IgD-negative memory B cell (primary cell): ENCODE measurements at regions not wholly inside any gene's neighbourhood (a gene's known extent, or its start where the extent isn't known, plus 50 kb on each side); places are given as distances from the start of the nearest gene placed in this dataset.
A peak's percentile ranks its signal among the peaks of the same experiment; 100 is the strongest.
"Not testable (repeated sequence)": the region's sequence is repeated elsewhere in the genome, so short reads cannot be mapped to it uniquely, and the experiment has no call there.

Experiments used
- H3K27ac Mint-ChIP-seq, 3 donors: one replicate each; pipeline ENCODE4 v1.8.0; 2020 to 2022; ENCODE audit warnings: mild to moderate bottlenecking in 3 of 3, mixed read lengths in 3 of 3, moderate library complexity in 1 of 3
- H3K27me3 Mint-ChIP-seq: one replicate; pipeline ENCODE4 v1.8.0; 2021; ENCODE audit warnings: mixed read lengths
- H3K36me3 Mint-ChIP-seq: one replicate; pipeline ENCODE4 v1.8.0; 2020; ENCODE audit warnings: mild to moderate bottlenecking, mixed read lengths
- H3K4me1 Mint-ChIP-seq, 3 donors: one replicate each; pipeline ENCODE4 v1.8.0; 2020 to 2022; ENCODE audit warnings: mixed read lengths in 3 of 3, mild to moderate bottlenecking in 1 of 3
- H3K4me3 Mint-ChIP-seq, 4 donors: one replicate each; pipeline ENCODE4 v1.8.0; 2020 to 2022; ENCODE audit warnings: mild to moderate bottlenecking in 4 of 4, mixed read lengths in 4 of 4, moderate library complexity in 3 of 4
- H3K9me3 Mint-ChIP-seq, 3 donors: one replicate each; pipeline ENCODE4 v1.8.0; 2020 to 2021; ENCODE audit warnings: mixed read lengths in 3 of 3, mild to moderate bottlenecking in 1 of 3

- no peaks in the 10 kb centered on the region for H3K9me3 Mint-ChIP-seq
- H3K27me3 Mint-ChIP-seq: peaks cover 4% of the 10 kb centered on the region
- H3K4me3 Mint-ChIP-seq: no peak overlapping the region
- no peaks in the 10 kb centered on the region for H3K36me3 Mint-ChIP-seq
- H3K27ac Mint-ChIP-seq: no peak overlapping the region
- H3K4me1 Mint-ChIP-seq: no peaks in the 10 kb centered on the region
Measured at GRCh38 chr2:14901737-14902136, 269.2 kb downstream of the LRATD1 start.

GRCh38 chr2:14902953-14903352, 270.4 kb downstream of the LRATD1 start:
- no peak overlapping the region for H3K4me3 Mint-ChIP-seq
- no peaks in the 10 kb centered on the region for H3K36me3 Mint-ChIP-seq
- H3K27me3 Mint-ChIP-seq: peaks cover 4% of the 10 kb centered on the region
- no peaks in the 10 kb centered on the region for H3K9me3 Mint-ChIP-seq
- no peaks in the 10 kb centered on the region for H3K4me1 Mint-ChIP-seq
- no peak overlapping the region for H3K27ac Mint-ChIP-seq

GRCh38 chr2:14903709-14904374, 271.3 kb downstream of the LRATD1 start:
- Mint-ChIP-seq H3K4me3 (no peak overlapping the region), H3K27ac (no peak overlapping the region), H3K27me3 (no peaks in the 10 kb centered on the region), H3K4me1 (no peaks in the 10 kb centered on the region), H3K9me3 (no peaks in the 10 kb centered on the region), H3K36me3 (no peaks in the 10 kb centered on the region)

GRCh38 chr2:14904378-14904777, 271.9 kb downstream of the LRATD1 start:
- not testable (repeated sequence) for H3K4me3 Mint-ChIP-seq, H3K36me3 Mint-ChIP-seq, H3K27me3 Mint-ChIP-seq, H3K4me1 Mint-ChIP-seq, H3K9me3 Mint-ChIP-seq, H3K27ac Mint-ChIP-seq

GRCh38 chr2:14905571-14905970, 273.1 kb downstream of the LRATD1 start:
- no peak overlapping the region for H3K27ac Mint-ChIP-seq
- H3K27me3 Mint-ChIP-seq: no peaks in the 10 kb centered on the region
- H3K36me3 Mint-ChIP-seq: no peaks in the 10 kb centered on the region
- no peaks in the 10 kb centered on the region for H3K4me1 Mint-ChIP-seq
- H3K9me3 Mint-ChIP-seq: peaks cover 0 to 1% (median 0%) of the 10 kb centered on the region in 3 donors
- H3K4me3 Mint-ChIP-seq: no peak overlapping the region

- no peaks in the 10 kb centered on the region for H3K36me3 Mint-ChIP-seq
- H3K27ac Mint-ChIP-seq: peak overlapping the region in 1 of 3 donors; percentile 43
- H3K27me3 Mint-ChIP-seq: no peaks in the 10 kb centered on the region
- H3K9me3 Mint-ChIP-seq: peaks cover 0 to 1% (median 0%) of the 10 kb centered on the region in 3 donors
- peak overlapping the region in 1 of 4 donors; percentile 51 for H3K4me3 Mint-ChIP-seq
- no peaks in the 10 kb centered on the region for H3K4me1 Mint-ChIP-seq
Measured at GRCh38 chr2:14907014-14907612, 274.6 kb downstream of the LRATD1 start.

- no peak overlapping the region for H3K4me3 Mint-ChIP-seq
- no peaks in the 10 kb centered on the region for H3K4me1 Mint-ChIP-seq
- peaks cover 0 to 1% (median 0%) of the 10 kb centered on the region in 3 donors for H3K9me3 Mint-ChIP-seq
- H3K36me3 Mint-ChIP-seq: no peaks in the 10 kb centered on the region
- H3K27ac Mint-ChIP-seq: no peak overlapping the region
- H3K27me3 Mint-ChIP-seq: no peaks in the 10 kb centered on the region
Measured at GRCh38 chr2:14909795-14910194, 277.3 kb downstream of the LRATD1 start.

GRCh38 chr2:14910654-14911053, 278.1 kb downstream of the LRATD1 start:
- peaks cover 0 to 1% (median 0%) of the 10 kb centered on the region in 3 donors for H3K9me3 Mint-ChIP-seq
- H3K27me3 Mint-ChIP-seq: no peaks in the 10 kb centered on the region
- H3K36me3 Mint-ChIP-seq: no peaks in the 10 kb centered on the region
- H3K27ac Mint-ChIP-seq: no peak overlapping the region
- no peak overlapping the region for H3K4me3 Mint-ChIP-seq
- H3K4me1 Mint-ChIP-seq: no peaks in the 10 kb centered on the region

- no peaks in the 10 kb centered on the region for H3K4me1 Mint-ChIP-seq
- H3K9me3 Mint-ChIP-seq: peaks cover 0 to 3% (median 0%) of the 10 kb centered on the region in 3 donors
- no peak overlapping the region for H3K27ac Mint-ChIP-seq
- H3K4me3 Mint-ChIP-seq: no peak overlapping the region
- no peaks in the 10 kb centered on the region for H3K27me3 Mint-ChIP-seq
- no peaks in the 10 kb centered on the region for H3K36me3 Mint-ChIP-seq
Measured at GRCh38 chr2:14915983-14916382, 283.5 kb downstream of the LRATD1 start.

- Mint-ChIP-seq H3K27me3 (no peaks in the 10 kb centered on the region), H3K4me1 (no peaks in the 10 kb centered on the region), H3K27ac (no peak overlapping the region), H3K4me3 (no peak overlapping the region), H3K9me3 (peaks cover 0 to 10% (median 2%) of the 10 kb centered on the region in 3 donors), H3K36me3 (no peaks in the 10 kb centered on the region)
Measured at GRCh38 chr2:14923820-14924580, 291.5 kb downstream of the LRATD1 start.

GRCh38 chr2:14925471-14925870, 293.0 kb downstream of the LRATD1 start:
- Mint-ChIP-seq H3K27me3 (no peaks in the 10 kb centered on the region), H3K4me3 (no peak overlapping the region), H3K9me3 (peaks cover 0 to 14% (median 2%) of the 10 kb centered on the region in 3 donors), H3K4me1 (no peaks in the 10 kb centered on the region), H3K36me3 (no peaks in the 10 kb centered on the region), H3K27ac (no peak overlapping the region)

GRCh38 chr2:14927021-14927564, 294.6 kb downstream of the LRATD1 start:
- Mint-ChIP-seq H3K4me1 (no peaks in the 10 kb centered on the region), H3K9me3 (peaks cover 0 to 11% (median 2%) of the 10 kb centered on the region in 3 donors), H3K36me3 (peaks cover 2% of the 10 kb centered on the region), H3K4me3 (no peak overlapping the region), H3K27me3 (no peaks in the 10 kb centered on the region), H3K27ac (no peak overlapping the region)

GRCh38 chr2:14928056-14928455, 295.5 kb downstream of the LRATD1 start:
- H3K9me3 Mint-ChIP-seq: peaks cover 0 to 7% (median 2%) of the 10 kb centered on the region in 3 donors
- H3K4me3 Mint-ChIP-seq: no peak overlapping the region
- no peaks in the 10 kb centered on the region for H3K27me3 Mint-ChIP-seq
- H3K27ac Mint-ChIP-seq: no peak overlapping the region
- peaks cover 2% of the 10 kb centered on the region for H3K36me3 Mint-ChIP-seq
- no peaks in the 10 kb centered on the region for H3K4me1 Mint-ChIP-seq

- Mint-ChIP-seq H3K4me3 (no peak overlapping the region), H3K9me3 (peaks cover 0 to 4% (median 0%) of the 10 kb centered on the region in 3 donors), H3K4me1 (no peaks in the 10 kb centered on the region), H3K27ac (no peak overlapping the region), H3K27me3 (peaks cover 3% of the 10 kb centered on the region), H3K36me3 (peaks cover 2% of the 10 kb centered on the region)
Measured at GRCh38 chr2:14930441-14930840, 297.9 kb downstream of the LRATD1 start.

GRCh38 chr2:14932285-14932684, 299.8 kb downstream of the LRATD1 start:
- Mint-ChIP-seq H3K4me3 (no peak overlapping the region), H3K27ac (no peak overlapping the region), H3K36me3 (peaks cover 2% of the 10 kb centered on the region), H3K4me1 (no peaks in the 10 kb centered on the region), H3K9me3 (peaks cover 1 to 12% (median 5%) of the 10 kb centered on the region in 3 donors), H3K27me3 (peaks cover 4% of the 10 kb centered on the region)
